ENCODE measurements at regions not wholly inside any gene's neighbourhood (a gene's known extent, or its start where the extent isn't known, plus 50 kb on each side); places are given as distances from the start of the nearest gene placed in this dataset.

GRCh38 chr2:84041506-84041905 lies 417.6 kb downstream of the SUCLG1 start:
- no peak overlapping the region for H3K4me3 ChIP-seq (ENCODE audit: low read depth in 1 of 2, low read length in 2 of 2)
- no peaks in the 10 kb centered on the region for H3K9me3 ChIP-seq (ENCODE audit: control insufficient read depth in 1 of 2, low read length in 2 of 2)
- H3K36me3 ChIP-seq (ENCODE audit: control insufficient read depth in 1 of 2, insufficient read depth in 2 of 2, low read length in 2 of 2): no peaks in the 10 kb centered on the region
- no peaks in the 10 kb centered on the region for H3K27me3 ChIP-seq (ENCODE audit: low read depth, low read length)
- no peaks in the 10 kb centered on the region for H3K4me1 ChIP-seq (ENCODE audit: control insufficient read depth in 1 of 2, insufficient read depth in 2 of 2, low read length in 2 of 2)
- no peak overlapping the region for H3K27ac ChIP-seq (ENCODE audit: low read length)

- Histone ChIP-seq H3K27ac (ENCODE audit: low read length) (no peak overlapping the region), H3K4me3 (ENCODE audit: low read depth in 1 of 2, low read length in 2 of 2) (no peak overlapping the region), H3K27me3 (ENCODE audit: low read depth, low read length) (no peaks in the 10 kb centered on the region), H3K36me3 (ENCODE audit: control insufficient read depth in 1 of 2, insufficient read depth in 2 of 2, low read length in 2 of 2) (no peaks in the 10 kb centered on the region), H3K9me3 (ENCODE audit: control insufficient read depth in 1 of 2, low read length in 2 of 2) (no peaks in the 10 kb centered on the region), H3K4me1 (ENCODE audit: control insufficient read depth in 1 of 2, insufficient read depth in 2 of 2, low read length in 2 of 2) (no peaks in the 10 kb centered on the region)
These were observed 418.8 kb downstream of the SUCLG1 start for GRCh38 chr2:84040281-84040680.

GRCh38 chr2:84038866-84039265 lies 420.2 kb downstream of the SUCLG1 start:
- Histone ChIP-seq H3K4me1 (ENCODE audit: control insufficient read depth in 1 of 2, insufficient read depth in 2 of 2, low read length in 2 of 2) (no peaks in the 10 kb centered on the region), H3K9me3 (ENCODE audit: control insufficient read depth in 1 of 2, low read length in 2 of 2) (no peaks in the 10 kb centered on the region), H3K27me3 (ENCODE audit: low read depth, low read length) (no peaks in the 10 kb centered on the region), H3K36me3 (ENCODE audit: control insufficient read depth in 1 of 2, insufficient read depth in 2 of 2, low read length in 2 of 2) (no peaks in the 10 kb centered on the region), H3K4me3 (ENCODE audit: low read depth in 1 of 2, low read length in 2 of 2) (no peak overlapping the region), H3K27ac (ENCODE audit: low read length) (no peak overlapping the region)

- H3K4me3 ChIP-seq (ENCODE audit: low read depth in 1 of 2, low read length in 2 of 2): no peak overlapping the region
- H3K4me1 ChIP-seq (ENCODE audit: control insufficient read depth in 1 of 2, insufficient read depth in 2 of 2, low read length in 2 of 2): no peaks in the 10 kb centered on the region
- H3K9me3 ChIP-seq (ENCODE audit: control insufficient read depth in 1 of 2, low read length in 2 of 2): no peaks in the 10 kb centered on the region
- H3K27me3 ChIP-seq (ENCODE audit: low read depth, low read length): no peaks in the 10 kb centered on the region
- H3K27ac ChIP-seq (ENCODE audit: low read length): no peak overlapping the region
- no peaks in the 10 kb centered on the region for H3K36me3 ChIP-seq (ENCODE audit: control insufficient read depth in 1 of 2, insufficient read depth in 2 of 2, low read length in 2 of 2)
These were observed 425.6 kb downstream of the SUCLG1 start for GRCh38 chr2:84033347-84033974.

- no peaks in the 10 kb centered on the region for H3K9me3 ChIP-seq (ENCODE audit: control insufficient read depth in 1 of 2, low read length in 2 of 2)
These were observed 427.6 kb downstream of the SUCLG1 start for GRCh38 chr2:84031312-84032050.

GRCh38 chr2:84029903-84030575 lies 429.0 kb downstream of the SUCLG1 start:
- no peaks in the 10 kb centered on the region for H3K9me3 ChIP-seq (ENCODE audit: control insufficient read depth in 1 of 2, low read length in 2 of 2)

More at GRCh38 chr2:84031312-84032050, 427.6 kb downstream of the SUCLG1 start:
- Histone ChIP-seq H3K27me3 (ENCODE audit: low read depth, low read length) (no peaks in the 10 kb centered on the region), H3K4me3 (ENCODE audit: low read depth in 1 of 2, low read length in 2 of 2) (no peak overlapping the region), H3K27ac (ENCODE audit: low read length) (no peak overlapping the region), H3K36me3 (ENCODE audit: control insufficient read depth in 1 of 2, insufficient read depth in 2 of 2, low read length in 2 of 2) (no peaks in the 10 kb centered on the region), H3K4me1 (ENCODE audit: control insufficient read depth in 1 of 2, insufficient read depth in 2 of 2, low read length in 2 of 2) (no peaks in the 10 kb centered on the region)

GRCh38 chr2:84026818-84027217 lies 432.3 kb downstream of the SUCLG1 start:
- H3K4me3 ChIP-seq (ENCODE audit: low read depth in 1 of 2, low read length in 2 of 2): no peak overlapping the region

More at GRCh38 chr2:84029903-84030575, 429.0 kb downstream of the SUCLG1 start:
- Histone ChIP-seq H3K4me3 (ENCODE audit: low read depth in 1 of 2, low read length in 2 of 2) (no peak overlapping the region), H3K27ac (ENCODE audit: low read length) (no peak overlapping the region), H3K4me1 (ENCODE audit: control insufficient read depth in 1 of 2, insufficient read depth in 2 of 2, low read length in 2 of 2) (no peaks in the 10 kb centered on the region), H3K36me3 (ENCODE audit: control insufficient read depth in 1 of 2, insufficient read depth in 2 of 2, low read length in 2 of 2) (no peaks in the 10 kb centered on the region), H3K27me3 (ENCODE audit: low read depth, low read length) (no peaks in the 10 kb centered on the region)

GRCh38 chr2:84022810-84023431 lies 436.2 kb downstream of the SUCLG1 start:
- no peaks in the 10 kb centered on the region for H3K4me1 ChIP-seq (ENCODE audit: control insufficient read depth in 1 of 2, insufficient read depth in 2 of 2, low read length in 2 of 2)
- H3K9me3 ChIP-seq (ENCODE audit: control insufficient read depth in 1 of 2, low read length in 2 of 2): no peaks in the 10 kb centered on the region
- no peak overlapping the region for H3K4me3 ChIP-seq (ENCODE audit: low read depth in 1 of 2, low read length in 2 of 2)
- no peak overlapping the region for H3K27ac ChIP-seq (ENCODE audit: low read length)
- no peaks in the 10 kb centered on the region for H3K36me3 ChIP-seq (ENCODE audit: control insufficient read depth in 1 of 2, insufficient read depth in 2 of 2, low read length in 2 of 2)
- H3K27me3 ChIP-seq (ENCODE audit: low read depth, low read length): no peaks in the 10 kb centered on the region

More at GRCh38 chr2:84026818-84027217, 432.3 kb downstream of the SUCLG1 start:
- Histone ChIP-seq H3K27ac (ENCODE audit: low read length) (no peak overlapping the region), H3K36me3 (ENCODE audit: control insufficient read depth in 1 of 2, insufficient read depth in 2 of 2, low read length in 2 of 2) (no peaks in the 10 kb centered on the region), H3K9me3 (ENCODE audit: control insufficient read depth in 1 of 2, low read length in 2 of 2) (no peaks in the 10 kb centered on the region), H3K27me3 (ENCODE audit: low read depth, low read length) (no peaks in the 10 kb centered on the region), H3K4me1 (ENCODE audit: control insufficient read depth in 1 of 2, insufficient read depth in 2 of 2, low read length in 2 of 2) (no peaks in the 10 kb centered on the region)

- Histone ChIP-seq H3K4me1 (ENCODE audit: control insufficient read depth in 1 of 2, insufficient read depth in 2 of 2, low read length in 2 of 2) (no peaks in the 10 kb centered on the region), H3K9me3 (ENCODE audit: control insufficient read depth in 1 of 2, low read length in 2 of 2) (no peaks in the 10 kb centered on the region), H3K27me3 (ENCODE audit: low read depth, low read length) (no peaks in the 10 kb centered on the region), H3K36me3 (ENCODE audit: control insufficient read depth in 1 of 2, insufficient read depth in 2 of 2, low read length in 2 of 2) (no peaks in the 10 kb centered on the region), H3K27ac (ENCODE audit: low read length) (no peak overlapping the region), H3K4me3 (ENCODE audit: low read depth in 1 of 2, low read length in 2 of 2) (no peak overlapping the region)
These were observed 442.1 kb downstream of the SUCLG1 start for GRCh38 chr2:84017010-84017409.

GRCh38 chr2:84016183-84016582 lies 442.9 kb downstream of the SUCLG1 start:
- Histone ChIP-seq H3K27ac (ENCODE audit: low read length) (no peak overlapping the region), H3K27me3 (ENCODE audit: low read depth, low read length) (no peaks in the 10 kb centered on the region), H3K36me3 (ENCODE audit: control insufficient read depth in 1 of 2, insufficient read depth in 2 of 2, low read length in 2 of 2) (no peaks in the 10 kb centered on the region), H3K4me1 (ENCODE audit: control insufficient read depth in 1 of 2, insufficient read depth in 2 of 2, low read length in 2 of 2) (no peaks in the 10 kb centered on the region), H3K9me3 (ENCODE audit: control insufficient read depth in 1 of 2, low read length in 2 of 2) (no peaks in the 10 kb centered on the region), H3K4me3 (ENCODE audit: low read depth in 1 of 2, low read length in 2 of 2) (no peak overlapping the region)

GRCh38 chr2:83997889-83998288 lies 461.2 kb downstream of the SUCLG1 start:
- Histone ChIP-seq H3K4me3 (ENCODE audit: low read depth in 1 of 2, low read length in 2 of 2) (no peak overlapping the region), H3K9me3 (ENCODE audit: control insufficient read depth in 1 of 2, low read length in 2 of 2) (no peaks in the 10 kb centered on the region), H3K36me3 (ENCODE audit: control insufficient read depth in 1 of 2, insufficient read depth in 2 of 2, low read length in 2 of 2) (no peaks in the 10 kb centered on the region), H3K4me1 (ENCODE audit: control insufficient read depth in 1 of 2, insufficient read depth in 2 of 2, low read length in 2 of 2) (no peaks in the 10 kb centered on the region), H3K27me3 (ENCODE audit: low read depth, low read length) (no peaks in the 10 kb centered on the region), H3K27ac (ENCODE audit: low read length) (no peak overlapping the region)

Data from muscle layer of duodenum (tissue), 2 donors.